HG03159 (cell line): ENCODE measurements at regions not wholly inside any gene's neighbourhood (a gene's known extent, or its start where the extent isn't known, plus 50 kb on each side); places are given as distances from the start of the nearest gene placed in this dataset.
"Not testable (repeated sequence)": the region's sequence is repeated elsewhere in the genome, so short reads cannot be mapped to it uniquely, and the experiment has no call there.

Experiments used
- ATAC-seq: cut with Tn5 transposase; IDR thresholded peaks from one replicate; pipeline ENCODE4 v1.9.1; 2021; ENCODE audit warnings: mild to moderate bottlenecking, moderate library complexity; ENCODE audit not compliant: unreplicated experiment

DNA sequence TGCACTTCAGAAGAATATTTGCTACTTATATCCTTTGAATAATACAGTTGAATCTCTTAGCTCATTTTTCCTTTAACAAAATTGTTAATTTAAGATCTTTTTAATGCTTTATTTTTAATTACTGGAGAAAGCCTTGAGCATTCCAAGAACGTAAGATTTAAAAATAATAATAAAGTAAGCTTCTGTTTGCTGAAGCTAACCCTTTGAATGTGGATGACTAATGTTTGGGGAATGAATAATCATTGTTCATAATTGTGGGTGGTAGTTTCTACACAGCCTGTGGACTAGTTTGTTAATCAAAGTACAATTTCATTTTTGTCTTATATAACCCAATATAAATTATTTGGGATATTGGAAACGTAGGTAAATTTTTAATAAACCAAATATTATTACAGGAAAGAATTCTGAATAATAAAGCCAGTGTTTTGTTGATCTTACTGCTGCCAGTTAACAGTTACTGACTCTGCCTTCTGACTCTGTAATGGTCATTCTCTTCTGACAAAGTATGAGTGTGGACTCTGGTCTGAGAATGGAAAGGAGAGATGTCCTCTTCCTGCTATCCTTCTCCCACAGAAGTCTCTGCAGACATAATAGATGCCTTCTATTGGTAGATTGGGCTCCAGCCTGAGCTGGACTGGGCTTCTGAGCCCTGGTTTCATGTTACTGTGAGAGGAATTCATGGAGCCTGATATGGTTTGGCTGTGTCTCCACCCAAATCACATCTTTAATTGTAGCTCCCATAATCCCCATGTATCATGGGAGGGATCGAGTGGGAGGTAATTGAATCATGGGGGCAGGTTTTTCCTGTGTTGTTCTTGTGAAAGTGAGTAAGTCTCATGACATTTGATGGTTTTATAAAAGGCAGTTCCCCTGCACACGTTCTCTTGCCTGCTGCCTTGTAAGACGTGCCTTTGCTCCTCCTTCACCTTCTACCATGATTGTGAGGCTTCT lies 292.7 kb upstream of the SLC39A10 start:
- no peak for ATAC-seq

DNA sequence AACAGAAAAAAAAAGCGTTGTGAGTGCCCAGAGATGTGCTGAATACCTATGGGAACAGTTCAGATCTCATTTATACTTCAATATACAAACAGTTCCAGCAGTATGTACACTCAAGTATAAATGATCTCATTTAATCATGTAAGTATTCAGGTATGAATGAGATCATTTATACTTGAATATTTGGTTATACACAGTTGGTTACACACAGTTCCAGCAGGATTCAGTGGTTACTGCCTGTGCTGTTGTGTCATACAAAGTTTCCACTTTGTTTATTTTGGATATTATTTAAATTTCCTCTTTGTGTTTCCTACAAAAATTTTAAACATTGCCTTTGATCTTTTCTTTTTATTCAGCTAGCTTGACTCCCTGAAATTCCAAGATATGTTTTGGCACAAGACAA lies 293.5 kb upstream of the SLC39A10 start:
- no peak for ATAC-seq

DNA sequence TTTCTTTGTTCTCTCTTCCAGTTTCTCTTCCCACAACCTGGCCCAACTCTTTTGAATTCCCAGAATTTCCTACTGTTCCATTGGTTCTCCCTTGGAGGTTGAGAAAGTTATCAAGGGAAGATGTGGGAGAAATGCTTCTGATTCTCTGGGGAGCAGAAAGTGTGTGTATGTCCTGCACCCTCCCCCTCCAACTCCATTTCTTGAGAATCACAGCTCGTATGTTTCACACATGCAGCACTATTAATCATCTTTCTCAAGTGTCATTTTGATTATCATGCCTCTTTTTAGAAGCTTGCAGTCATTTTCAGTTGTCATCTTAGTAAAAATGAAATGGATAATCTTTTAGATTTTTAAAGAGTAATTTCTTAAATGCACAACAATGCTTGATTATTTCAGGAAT lies 296.8 kb upstream of the SLC39A10 start:
- no peak for ATAC-seq

- no peak for ATAC-seq
Observed at GRCh38 chr2:195359043-195359735, 297.8 kb upstream of the SLC39A10 start.

- no peak for ATAC-seq
Observed at GRCh38 chr2:195356920-195357440, 300.0 kb upstream of the SLC39A10 start.

- ATAC-seq: no peak
Observed at GRCh38 chr2:195356026-195356425, 301.0 kb upstream of the SLC39A10 start.

- no peak for ATAC-seq
Observed at GRCh38 chr2:195352581-195352980, 304.4 kb upstream of the SLC39A10 start.

GRCh38 chr2:195343942-195344530 lies 313.0 kb upstream of the SLC39A10 start:
- ATAC-seq: no peak

DNA sequence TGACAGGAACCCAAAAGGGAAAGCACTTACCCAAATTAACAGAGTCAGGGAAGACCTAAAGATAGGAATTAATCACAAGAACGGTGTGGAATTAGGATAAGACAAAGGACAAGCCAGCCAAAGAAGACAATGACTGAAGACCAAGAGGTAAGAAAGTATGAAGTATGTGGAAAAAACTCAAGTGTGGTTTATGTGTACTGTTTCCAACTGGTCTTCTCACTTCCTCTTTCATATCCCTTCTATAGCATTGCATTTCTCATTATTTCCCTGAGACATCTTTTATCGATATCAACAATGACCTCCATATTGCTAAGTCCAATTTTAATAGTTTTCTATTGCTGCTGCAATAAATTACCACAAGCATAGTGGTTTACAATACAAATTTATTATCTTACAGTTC lies 313.5 kb upstream of the SLC39A10 start:
- peak; percentile 89 for ATAC-seq

- no peak for ATAC-seq
Observed at GRCh38 chr2:195342061-195342460, 315.0 kb upstream of the SLC39A10 start.

GRCh38 chr2:195338856-195339255 lies 318.2 kb upstream of the SLC39A10 start:
- ATAC-seq: no peak

DNA sequence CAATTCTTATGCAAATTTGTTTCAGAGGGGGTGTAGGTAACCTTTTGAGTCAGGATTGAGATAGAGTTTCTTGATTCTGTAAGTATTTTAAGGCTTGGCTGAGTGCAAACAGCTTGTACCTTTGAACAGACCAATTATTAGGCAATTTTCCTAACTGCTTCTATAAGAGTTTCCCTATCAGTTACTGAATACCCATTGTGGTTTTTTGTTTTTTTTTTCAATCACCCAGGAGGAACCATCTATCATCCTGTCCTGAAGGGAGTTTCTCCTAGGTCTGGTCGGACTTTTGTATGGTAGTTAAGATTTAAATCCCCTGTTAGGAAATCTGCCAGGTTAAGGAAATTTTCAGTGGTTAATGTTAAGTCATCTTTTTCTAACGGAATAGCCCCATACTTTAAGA lies 319.4 kb upstream of the SLC39A10 start:
- ATAC-seq: no peak

GRCh38 chr2:195333869-195334268 lies 323.2 kb upstream of the SLC39A10 start:
- ATAC-seq: peak; percentile 53

GRCh38 chr2:195331966-195332365 lies 325.1 kb upstream of the SLC39A10 start:
- no peak for ATAC-seq

- no peak for ATAC-seq
Observed at GRCh38 chr2:195331129-195331528, 325.9 kb upstream of the SLC39A10 start.

GRCh38 chr2:195330513-195330956 lies 326.5 kb upstream of the SLC39A10 start:
- ATAC-seq: no peak

DNA sequence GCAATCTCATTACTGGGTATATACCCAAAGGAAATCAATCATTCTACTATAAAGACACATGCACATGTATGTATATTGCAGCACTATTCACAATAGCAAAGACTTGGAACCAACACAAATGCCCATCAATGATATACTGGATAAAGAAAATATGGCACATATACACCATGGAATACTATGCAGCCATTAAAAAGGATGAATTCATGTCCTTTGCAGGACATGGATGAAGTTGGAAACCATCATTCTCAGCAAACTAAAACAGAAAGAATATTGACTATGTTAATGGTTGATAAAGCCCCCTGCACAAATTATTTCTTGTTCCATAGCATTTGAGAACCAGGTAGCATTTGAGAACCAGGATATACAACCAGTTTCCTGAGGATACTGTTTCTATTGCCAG lies 327.2 kb upstream of the SLC39A10 start:
- ATAC-seq: not testable (repeated sequence)

DNA sequence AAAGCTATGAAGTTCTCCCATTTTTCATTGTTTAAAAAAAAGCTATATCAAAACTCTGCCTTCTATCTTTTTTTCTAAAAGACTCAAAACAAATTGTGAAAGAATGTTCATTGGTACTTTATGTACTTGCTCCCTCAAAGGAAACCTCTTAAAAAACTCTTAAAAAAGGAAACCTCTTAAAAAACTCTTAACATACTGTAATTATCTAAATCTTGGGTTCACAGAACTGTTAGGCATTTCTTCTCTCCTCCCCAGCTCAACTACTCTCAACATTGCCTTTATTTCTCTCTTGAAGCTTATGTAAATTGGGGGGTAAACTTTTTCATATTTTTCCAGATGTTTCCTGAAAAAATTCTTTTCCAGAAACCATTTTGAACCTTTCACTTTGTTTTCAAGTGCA lies 330.5 kb upstream of the SLC39A10 start:
- no peak for ATAC-seq

DNA sequence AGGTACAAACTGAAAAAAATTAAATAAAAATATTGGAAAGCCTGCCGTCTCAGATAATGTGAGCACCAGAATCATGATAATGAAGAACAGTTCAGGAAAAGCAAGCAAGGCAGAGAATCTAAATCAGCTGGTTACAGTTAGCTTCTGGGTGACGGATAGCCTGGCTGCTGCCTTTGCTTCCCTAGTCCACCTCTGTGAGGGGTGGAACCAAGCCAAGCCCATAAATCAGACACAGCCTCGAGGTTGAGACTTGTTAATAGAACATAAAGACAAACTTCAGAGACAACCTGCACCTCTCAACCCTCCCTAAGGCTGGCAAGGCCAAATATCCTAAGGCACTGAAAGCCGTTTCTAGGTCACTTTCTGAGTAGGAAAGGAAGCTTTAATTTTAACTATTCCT lies 334.7 kb upstream of the SLC39A10 start:
- ATAC-seq: no peak

DNA sequence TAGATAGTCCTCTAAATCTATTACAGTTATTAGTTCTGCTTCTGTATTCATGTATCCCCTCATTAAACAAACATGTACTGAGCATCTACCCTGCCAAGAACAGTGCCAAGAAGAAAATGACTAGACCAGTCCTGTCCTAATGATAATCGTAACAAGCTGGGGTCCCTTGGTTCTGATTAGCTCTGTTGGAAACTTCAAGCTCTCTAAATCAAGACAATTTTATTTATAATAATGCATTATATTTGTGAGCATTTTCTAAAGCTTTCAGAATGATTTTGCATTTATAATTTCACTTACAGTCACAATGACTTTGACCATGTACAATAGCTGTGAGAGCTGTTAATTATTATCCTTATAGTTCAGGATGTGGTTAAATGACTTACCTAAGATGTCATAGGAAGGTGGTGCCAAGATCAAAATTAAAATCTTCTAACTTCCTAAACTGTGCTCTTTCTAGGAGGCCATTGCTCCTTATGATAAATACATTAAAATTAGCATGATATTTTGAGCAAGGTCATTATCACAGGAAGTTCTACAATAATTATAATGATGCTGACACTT lies 336.5 kb upstream of the SLC39A10 start:
- ATAC-seq: peak; percentile 87
